Activated naive CD4-positive, alpha-beta T cell treated with anti-CD3 and anti-CD28 coated beads, Interleukin-2, amount 50 U/mL, for 24 hours (primary cell): ENCODE measurements at regions not wholly inside any gene's neighbourhood (a gene's known extent, or its start where the extent isn't known, plus 50 kb on each side); places are given as distances from the start of the nearest gene placed in this dataset.

Source experiments
- H3K27ac Mint-ChIP-seq: one replicate; pipeline ENCODE4 v1.8.0; 2021; ENCODE audit warnings: mild to moderate bottlenecking, mixed read lengths
- H3K27me3 Mint-ChIP-seq: one replicate; pipeline ENCODE4 v1.8.0; 2021; ENCODE audit warnings: mixed read lengths
- H3K36me3 Mint-ChIP-seq: one replicate; pipeline ENCODE4 v1.8.0; 2021; ENCODE audit warnings: mixed read lengths
- H3K4me1 Mint-ChIP-seq: one replicate; pipeline ENCODE4 v1.8.0; 2021; ENCODE audit warnings: mixed read lengths
- H3K4me3 Mint-ChIP-seq: one replicate; pipeline ENCODE4 v1.8.0; 2021; ENCODE audit warnings: mild to moderate bottlenecking, mixed read lengths
- H3K9me3 Mint-ChIP-seq: one replicate; pipeline ENCODE4 v1.8.0; 2021; ENCODE audit warnings: mixed read lengths

DNA sequence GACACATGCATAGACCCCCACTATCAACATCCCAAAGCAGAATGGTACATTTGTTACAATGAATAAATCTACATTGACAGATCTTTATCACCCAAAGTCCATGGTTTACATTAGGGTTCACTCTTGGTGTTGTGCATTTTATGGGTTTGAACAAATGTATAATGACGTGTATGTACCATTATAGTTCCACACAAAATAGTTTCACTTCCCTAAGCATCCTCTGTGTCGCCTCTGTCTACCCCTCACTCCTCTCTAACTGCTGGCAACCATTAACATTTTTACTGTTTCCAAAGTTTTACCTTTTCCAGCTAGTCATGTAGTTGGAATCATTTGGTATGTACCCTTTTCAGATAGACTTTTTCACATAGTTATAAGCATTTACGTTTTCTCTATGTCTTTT, 69.5 kb upstream of the LMO3 start:
- Mint-ChIP-seq H3K27ac (no peak overlapping the region), H3K4me3 (no peak overlapping the region), H3K9me3 (no peaks in the 10 kb centered on the region), H3K36me3 (no peaks in the 10 kb centered on the region), H3K4me1 (no peaks in the 10 kb centered on the region), H3K27me3 (no peaks in the 10 kb centered on the region)

DNA sequence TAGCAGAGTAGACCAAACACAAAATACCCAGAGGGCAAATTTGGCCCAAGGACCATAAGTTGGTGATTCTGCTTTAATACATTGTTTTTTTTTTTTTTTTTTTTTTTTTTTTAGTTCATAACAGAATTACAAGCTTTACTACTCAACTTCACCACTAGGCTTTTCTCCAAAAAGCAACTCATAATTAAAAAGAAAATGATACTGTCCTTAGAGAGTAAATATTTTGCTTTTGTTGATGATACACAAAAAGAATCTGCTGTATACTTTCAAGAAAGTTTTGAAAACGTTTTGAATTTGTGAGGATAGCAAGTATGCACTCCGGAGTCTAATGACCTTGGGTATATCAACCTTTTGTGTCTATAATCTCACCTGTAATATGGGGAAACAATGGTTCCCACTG, 68.9 kb upstream of the LMO3 start:
- H3K4me3 Mint-ChIP-seq, result no peak overlapping the region
- H3K4me1 Mint-ChIP-seq, result no peaks in the 10 kb centered on the region
- no peak overlapping the region for H3K27ac Mint-ChIP-seq
- H3K36me3 Mint-ChIP-seq, result no peaks in the 10 kb centered on the region
- no peaks in the 10 kb centered on the region for H3K27me3 Mint-ChIP-seq
- H3K9me3 Mint-ChIP-seq, result no peaks in the 10 kb centered on the region

DNA sequence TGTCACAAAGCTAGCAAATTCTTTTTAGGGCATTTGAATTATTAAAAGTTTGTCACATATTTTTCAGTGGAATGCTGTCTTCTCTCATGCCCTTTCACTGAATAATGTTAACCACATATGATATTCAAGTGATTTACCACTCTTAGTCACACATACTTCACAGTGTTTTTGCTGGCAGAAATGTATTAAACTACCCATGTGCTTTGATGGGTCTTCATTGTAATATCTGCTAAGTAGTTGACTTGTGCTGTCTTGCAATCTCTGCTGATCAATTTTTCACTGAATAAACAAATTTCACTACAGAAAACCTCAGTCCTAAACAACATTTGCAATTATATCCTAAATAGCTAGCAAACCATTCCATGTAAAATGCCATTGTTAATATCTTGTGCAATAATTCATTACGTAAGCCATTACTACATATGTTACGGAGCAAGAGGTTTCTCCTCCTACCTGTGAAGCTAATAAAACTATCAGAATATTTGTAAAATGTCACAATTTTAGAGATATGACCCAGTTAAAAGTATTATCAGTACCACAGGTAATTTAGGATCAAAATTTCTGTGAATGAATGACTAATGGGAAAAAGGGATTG, 64.6 kb upstream of the LMO3 start:
- Mint-ChIP-seq H3K27ac (no peak overlapping the region), H3K4me3 (no peak overlapping the region), H3K36me3 (no peaks in the 10 kb centered on the region), H3K9me3 (peaks cover 5% of the 10 kb centered on the region), H3K4me1 (no peaks in the 10 kb centered on the region), H3K27me3 (no peaks in the 10 kb centered on the region)

DNA sequence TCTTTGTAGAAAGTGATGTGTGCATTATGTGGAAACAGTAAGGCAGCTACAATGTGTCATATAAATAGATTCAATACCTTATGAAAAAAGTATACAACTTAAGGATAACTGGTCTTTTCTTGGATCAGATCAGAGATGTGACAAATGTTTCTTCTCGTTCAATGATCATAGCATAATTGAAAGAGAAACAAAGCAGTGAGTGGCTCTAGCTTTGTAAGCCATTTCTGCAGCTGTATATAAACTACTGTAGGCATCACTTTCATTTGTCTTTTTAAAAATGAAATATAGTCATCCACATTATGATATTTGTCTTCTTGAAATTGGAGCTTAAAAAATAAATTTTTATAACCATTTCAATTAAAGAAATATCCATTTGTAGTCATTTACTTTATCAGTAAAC, 63.8 kb upstream of the LMO3 start:
- Mint-ChIP-seq H3K36me3 (no peaks in the 10 kb centered on the region), H3K9me3 (peaks cover 5% of the 10 kb centered on the region), H3K4me3 (no peak overlapping the region), H3K4me1 (no peaks in the 10 kb centered on the region), H3K27me3 (no peaks in the 10 kb centered on the region), H3K27ac (no peak overlapping the region)

- H3K27ac Mint-ChIP-seq, result no peak overlapping the region
- H3K9me3 Mint-ChIP-seq, result peaks cover 5% of the 10 kb centered on the region
- H3K4me3 Mint-ChIP-seq, result no peak overlapping the region
- H3K27me3 Mint-ChIP-seq, result no peaks in the 10 kb centered on the region
- H3K36me3 Mint-ChIP-seq, result no peaks in the 10 kb centered on the region
- no peaks in the 10 kb centered on the region for H3K4me1 Mint-ChIP-seq
These were observed 62.2 kb upstream of the LMO3 start for GRCh38 chr12:16668198-16668597.

GRCh38 chr12:16658699-16659098, 52.7 kb upstream of the LMO3 start:
- Mint-ChIP-seq H3K36me3 (no peaks in the 10 kb centered on the region), H3K4me3 (no peak overlapping the region), H3K9me3 (peaks cover 8% of the 10 kb centered on the region), H3K27ac (no peak overlapping the region), H3K4me1 (no peaks in the 10 kb centered on the region), H3K27me3 (no peaks in the 10 kb centered on the region)
